Activated T-helper 1 cell treated with anti-CD3 and anti-CD28 coated beads, Interleukin-12 subunit alpha, Interleukin-12 subunit beta, Interleukin-2, Interleukin-4 antibody, amounts not matched to agents 30 ng/mL and 10 ng/mL and 1 ng/mL, durations not matched to agents 14 hours and 24 hours and 36 hours (primary cell): ENCODE measurements at regions not wholly inside any gene's neighbourhood (a gene's known extent, or its start where the extent isn't known, plus 50 kb on each side); places are given as distances from the start of the nearest gene placed in this dataset.

Source experiments
- DNase-seq: peaks from one replicate; pipeline ENCODE4 v3.0.0; 2021; ENCODE audit warnings: low spot score
- H3K27ac Mint-ChIP-seq: one replicate; pipeline ENCODE4 v1.8.0; 2021; ENCODE audit warnings: mild to moderate bottlenecking, mixed read lengths
- H3K27me3 Mint-ChIP-seq: one replicate; pipeline ENCODE4 v1.8.0; 2022; ENCODE audit warnings: mild to moderate bottlenecking, moderate library complexity, mixed read lengths; ENCODE audit not compliant: insufficient read depth
- H3K36me3 Mint-ChIP-seq: one replicate; pipeline ENCODE4 v1.8.0; 2021; ENCODE audit warnings: low read depth, mixed read lengths
- H3K4me1 Mint-ChIP-seq: one replicate; pipeline ENCODE4 v1.8.0; 2021; ENCODE audit warnings: low read depth, mixed read lengths
- H3K4me3 Mint-ChIP-seq: one replicate; pipeline ENCODE4 v1.8.0; 2021; ENCODE audit warnings: mild to moderate bottlenecking, moderate library complexity, mixed read lengths
- H3K9me3 Mint-ChIP-seq: one replicate; pipeline ENCODE4 v1.8.0; 2021; ENCODE audit warnings: mixed read lengths
- intact Hi-C: fragments of 100-400 bp; cut with micrococcal nuclease; formaldehyde crosslinking; loops from one replicate; pipeline ENCODE4 v1.15.1; 2024

DNA sequence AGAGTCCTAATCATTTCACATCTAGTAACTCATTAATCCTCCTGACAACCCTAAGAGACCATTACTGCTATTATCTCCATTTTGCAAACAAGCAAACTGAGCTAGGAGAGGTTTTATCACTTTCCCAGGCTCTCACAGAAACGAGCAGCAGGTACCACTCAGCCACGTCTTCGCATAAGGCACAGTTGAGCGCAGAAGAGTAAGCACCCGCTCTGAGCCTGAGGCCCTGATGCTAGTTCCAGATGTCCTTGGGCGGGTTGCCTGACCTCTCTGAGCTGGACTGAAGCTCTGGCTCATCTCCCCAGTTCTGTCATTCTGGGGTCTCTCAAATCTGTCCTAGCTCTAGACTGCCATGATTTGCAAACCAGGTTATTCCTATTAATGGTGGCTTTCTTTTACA lies 72.6 kb upstream of the FRMD4A start:
- no peaks in the 10 kb centered on the region for H3K9me3 Mint-ChIP-seq
- H3K27ac Mint-ChIP-seq, result no peak overlapping the region
- no peaks in the 10 kb centered on the region for H3K36me3 Mint-ChIP-seq
- intact Hi-C loops, result no loop called here
- H3K27me3 Mint-ChIP-seq, result peaks cover 26% of the 10 kb centered on the region
- H3K4me1 Mint-ChIP-seq, result no peaks in the 10 kb centered on the region
- DNase-seq, result no peak
- H3K4me3 Mint-ChIP-seq, result no peak overlapping the region

DNA sequence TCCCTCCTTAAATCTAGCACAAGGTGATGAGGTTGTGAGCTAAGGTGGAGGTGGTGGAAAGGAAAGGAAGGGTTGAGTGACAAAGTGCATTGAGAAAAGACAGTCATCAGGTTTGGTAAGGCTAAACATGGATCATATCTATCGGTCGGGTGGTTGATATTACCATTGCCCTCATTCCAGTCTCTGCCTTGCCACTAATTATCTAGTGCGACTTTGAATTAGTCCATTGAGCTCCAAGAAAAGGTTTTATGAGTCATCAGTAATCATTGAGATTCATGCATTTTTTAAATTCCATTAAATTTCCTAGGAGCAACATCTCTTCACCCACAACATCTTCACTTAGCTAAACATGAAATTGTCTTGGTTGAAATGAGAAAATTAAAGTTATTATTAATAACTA lies 68.9 kb upstream of the FRMD4A start:
- no peak for DNase-seq
- peaks cover 30% of the 10 kb centered on the region for H3K27me3 Mint-ChIP-seq
- no peak overlapping the region for H3K27ac Mint-ChIP-seq
- peaks cover 4% of the 10 kb centered on the region for H3K9me3 Mint-ChIP-seq
- H3K4me3 Mint-ChIP-seq, result no peak overlapping the region
- no peaks in the 10 kb centered on the region for H3K4me1 Mint-ChIP-seq
- intact Hi-C loops, result no loop called here
- no peaks in the 10 kb centered on the region for H3K36me3 Mint-ChIP-seq

DNA sequence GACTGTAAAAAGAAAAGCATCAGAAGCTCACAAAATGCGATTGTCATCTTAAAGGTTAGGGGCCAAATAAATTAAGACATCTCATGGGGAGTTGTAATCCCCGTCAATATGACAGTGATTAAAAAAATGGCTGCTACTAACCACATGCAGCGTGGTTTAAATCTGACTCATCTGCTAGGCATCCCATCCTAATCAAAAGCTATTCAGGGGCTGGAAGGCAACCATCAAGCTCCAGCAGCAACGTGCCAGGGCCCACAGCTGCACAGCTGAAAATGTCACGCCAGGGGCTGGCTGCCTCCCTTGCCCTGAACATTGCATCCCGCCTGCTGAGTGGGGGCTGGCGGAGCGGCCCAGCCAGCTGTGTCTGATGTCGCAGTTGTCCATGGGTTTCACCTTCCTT lies 66.3 kb upstream of the FRMD4A start:
- Mint-ChIP-seq H3K27me3 (peaks cover 32% of the 10 kb centered on the region), H3K27ac (no peak overlapping the region), H3K4me1 (no peaks in the 10 kb centered on the region), H3K9me3 (peaks cover 20% of the 10 kb centered on the region), H3K36me3 (no peaks in the 10 kb centered on the region), H3K4me3 (no peak overlapping the region)
- DNase-seq, result no peak
- intact Hi-C loops, result no loop called here

DNA sequence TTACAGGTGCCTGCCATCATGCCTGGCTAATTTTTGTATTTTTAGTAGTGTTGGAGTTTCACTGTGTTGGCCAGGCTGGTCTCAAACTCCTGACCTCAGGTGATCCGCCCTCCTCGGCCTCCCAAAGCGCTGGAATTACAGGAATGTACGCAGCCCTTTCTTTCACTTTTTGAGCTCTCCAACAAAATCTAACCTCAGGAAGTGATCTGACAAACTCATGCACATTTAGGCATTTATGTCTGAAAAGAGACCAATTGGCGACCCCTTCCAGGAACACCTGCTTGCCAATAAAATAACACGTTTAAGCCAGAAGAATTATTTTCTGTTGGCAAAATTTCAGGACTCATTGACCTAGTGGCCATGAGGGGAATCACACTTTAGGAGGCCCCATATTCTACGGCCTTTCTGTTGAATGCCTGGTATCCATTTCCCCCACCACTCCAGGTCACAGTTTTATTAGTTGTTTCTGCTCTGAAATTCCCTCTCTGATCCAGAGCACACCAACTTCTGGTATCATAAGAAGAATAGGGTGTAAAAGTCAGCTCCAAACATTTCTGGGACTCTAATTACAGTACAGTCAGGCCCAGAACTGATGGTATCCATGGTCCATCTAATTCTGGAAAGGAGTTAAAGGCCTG lies 65.8 kb upstream of the FRMD4A start:
- peaks cover 31% of the 10 kb centered on the region for H3K27me3 Mint-ChIP-seq
- H3K9me3 Mint-ChIP-seq, result peaks cover 20% of the 10 kb centered on the region
- H3K36me3 Mint-ChIP-seq, result no peaks in the 10 kb centered on the region
- no peaks in the 10 kb centered on the region for H3K4me1 Mint-ChIP-seq
- H3K27ac Mint-ChIP-seq, result no peak overlapping the region
- no peak for DNase-seq
- H3K4me3 Mint-ChIP-seq, result no peak overlapping the region
- intact Hi-C loops, result no loop called here

DNA sequence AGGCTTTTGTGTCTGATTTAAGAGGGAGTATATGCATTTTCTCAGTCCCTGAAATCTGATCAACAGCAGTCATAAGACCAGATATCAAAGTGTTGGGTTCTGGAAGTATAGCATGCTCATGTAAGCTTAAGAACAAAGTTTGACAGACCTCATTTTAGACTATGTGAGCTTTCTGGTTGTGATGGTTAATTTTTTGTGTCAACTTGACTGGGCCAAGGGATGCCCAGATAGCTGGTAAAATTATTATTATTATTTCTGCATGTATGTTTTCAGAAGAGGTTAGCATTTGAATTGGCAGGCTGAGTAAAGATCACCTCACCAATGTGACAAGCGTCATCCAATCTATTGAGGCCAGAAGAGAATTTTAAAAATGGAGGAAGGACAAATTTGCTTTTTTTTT lies 63.5 kb upstream of the FRMD4A start:
- H3K4me1 Mint-ChIP-seq, result peaks cover 20% of the 10 kb centered on the region
- no peak overlapping the region for H3K4me3 Mint-ChIP-seq
- intact Hi-C loops, result no loop called here
- H3K27me3 Mint-ChIP-seq, result peaks cover 30% of the 10 kb centered on the region
- H3K27ac Mint-ChIP-seq, result no peak overlapping the region
- no peaks in the 10 kb centered on the region for H3K36me3 Mint-ChIP-seq
- peaks cover 35% of the 10 kb centered on the region for H3K9me3 Mint-ChIP-seq
- DNase-seq, result no peak

DNA sequence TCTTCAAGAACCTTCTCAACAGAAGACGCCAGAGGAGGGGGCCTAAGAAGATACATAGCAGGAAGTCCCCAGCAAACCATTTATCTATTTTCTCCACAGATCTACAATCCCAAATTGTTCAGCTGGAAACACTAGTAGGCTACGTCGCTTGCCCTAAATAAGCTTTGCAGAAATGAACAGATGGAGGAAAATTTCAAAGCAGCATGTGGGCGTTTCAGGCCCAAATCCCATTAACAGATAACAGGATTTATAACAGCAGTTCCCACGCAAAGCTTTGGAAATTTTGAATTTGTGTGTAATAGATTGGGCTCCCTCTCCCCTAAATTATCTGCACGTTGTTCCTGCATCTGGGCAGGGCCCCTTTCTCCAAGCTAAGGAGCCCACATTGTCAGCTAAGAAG lies 60.6 kb upstream of the FRMD4A start:
- Mint-ChIP-seq H3K9me3 (peaks cover 42% of the 10 kb centered on the region), H3K4me3 (no peak overlapping the region), H3K27me3 (peaks cover 43% of the 10 kb centered on the region), H3K27ac (no peak overlapping the region), H3K36me3 (no peaks in the 10 kb centered on the region), H3K4me1 (peaks cover 21% of the 10 kb centered on the region)
- DNase-seq, result no peak
- intact Hi-C loops, result no loop called here

DNA sequence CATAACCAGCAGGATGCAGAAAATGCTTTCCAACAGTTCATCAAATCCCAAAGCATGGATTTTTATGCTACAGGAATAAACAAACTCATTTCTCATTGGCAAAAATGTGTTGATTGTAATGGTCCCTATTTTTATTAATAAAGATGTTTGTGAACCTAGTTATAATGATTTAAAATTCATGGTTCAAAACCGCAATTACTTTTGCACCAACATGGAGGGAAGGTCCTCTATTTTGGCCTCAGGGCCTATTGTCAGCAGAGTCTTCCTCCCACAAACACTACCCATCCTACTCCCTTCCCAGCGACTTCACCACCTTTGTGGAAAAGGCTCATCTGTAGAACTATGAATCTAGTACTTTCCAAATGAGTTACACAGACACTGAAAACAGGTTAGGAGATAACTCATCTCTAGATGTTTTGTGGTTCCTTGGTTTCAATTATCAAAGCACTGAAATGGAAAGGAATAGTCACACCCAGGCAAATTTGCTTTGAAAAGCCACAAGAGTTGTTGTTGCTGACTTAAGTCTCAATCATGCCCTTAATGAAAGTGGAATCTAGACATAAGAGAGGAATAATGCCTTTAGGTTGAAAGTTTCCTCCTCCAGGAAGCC lies 59.4 kb upstream of the FRMD4A start:
- Mint-ChIP-seq H3K4me3 (no peak overlapping the region), H3K27ac (peak overlapping the region; percentile 58), H3K4me1 (peaks cover 33% of the 10 kb centered on the region), H3K27me3 (peaks cover 43% of the 10 kb centered on the region), H3K36me3 (no peaks in the 10 kb centered on the region), H3K9me3 (peaks cover 38% of the 10 kb centered on the region)
- intact Hi-C loops, result loop anchor here (1.0 kb wide), 6 partner anchors 8 to 381 kb away; no protein-coding TSS in a partner anchor
- DNase-seq, result peak; percentile 14

DNA sequence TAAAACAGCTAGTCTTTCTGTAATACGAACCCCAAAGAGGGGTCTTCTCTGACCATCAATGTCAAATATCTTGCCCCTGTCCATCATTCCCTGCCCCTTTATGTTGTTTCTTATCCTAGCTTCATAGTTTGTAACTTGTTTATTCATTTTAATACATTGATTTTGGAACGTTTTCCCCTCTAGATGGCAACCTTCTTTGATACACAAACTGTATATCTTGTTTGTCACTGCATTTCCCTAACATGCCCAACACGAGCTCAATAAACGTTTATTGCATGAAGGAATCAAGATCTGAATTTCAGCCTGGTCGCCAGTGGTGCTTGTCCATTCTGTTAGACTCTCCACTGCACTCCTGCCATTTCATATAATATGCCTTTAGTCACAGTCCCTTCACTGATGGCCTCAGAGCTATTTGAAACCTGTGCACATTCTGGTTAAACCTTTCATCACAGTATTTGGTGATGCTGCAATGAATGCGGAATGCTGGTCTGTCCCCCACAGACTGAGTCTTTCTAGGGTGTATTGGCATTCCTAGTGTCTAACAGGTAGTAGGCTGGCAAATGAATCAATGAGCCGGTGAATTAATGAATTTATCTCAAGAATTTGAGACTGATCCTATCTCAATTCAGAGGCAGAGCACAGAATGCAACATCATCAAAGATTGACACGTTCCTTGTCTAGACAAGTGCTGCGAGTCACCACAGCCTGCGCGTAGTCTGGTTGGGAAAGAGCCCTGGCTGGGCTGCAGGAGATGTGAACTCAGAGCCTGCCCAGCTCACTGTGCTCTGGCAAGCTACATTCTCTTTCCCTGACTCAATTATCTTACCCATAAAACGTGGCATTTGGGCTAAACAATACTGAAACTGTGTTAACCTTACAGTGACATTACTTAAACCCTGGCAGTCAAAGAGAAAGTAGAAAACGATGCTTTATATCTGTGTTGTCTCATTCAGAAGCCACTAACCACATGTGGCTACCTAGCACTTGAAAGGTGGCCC lies 55.2 kb upstream of the FRMD4A start:
- intact Hi-C loops, result no loop called here
- peaks cover 44% of the 10 kb centered on the region for H3K4me1 Mint-ChIP-seq
- H3K27ac Mint-ChIP-seq, result no peak overlapping the region
- no peaks in the 10 kb centered on the region for H3K36me3 Mint-ChIP-seq
- H3K27me3 Mint-ChIP-seq, result peaks cover 34% of the 10 kb centered on the region
- no peak for DNase-seq
- no peak overlapping the region for H3K4me3 Mint-ChIP-seq
- H3K9me3 Mint-ChIP-seq, result peaks cover 21% of the 10 kb centered on the region

DNA sequence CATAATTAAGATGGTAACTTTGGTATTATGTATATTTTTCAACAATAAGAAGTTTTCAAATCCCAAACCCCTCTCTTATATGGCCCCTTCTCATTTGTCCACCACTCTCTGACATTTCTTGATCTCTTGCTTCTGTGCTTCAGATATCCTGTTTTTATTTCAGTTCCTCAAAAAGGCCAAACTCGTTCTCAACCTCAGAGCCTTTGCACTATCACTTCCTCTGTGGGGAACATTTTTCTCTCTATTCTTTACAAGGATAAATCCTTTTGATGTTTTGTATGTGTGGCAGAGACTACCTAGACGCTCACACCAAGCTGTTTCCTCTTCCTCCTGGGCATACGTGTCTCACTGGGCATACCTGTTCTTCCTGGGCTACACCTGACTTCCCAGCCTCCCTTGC lies 54.2 kb upstream of the FRMD4A start:
- intact Hi-C loops, result no loop called here
- Mint-ChIP-seq H3K27me3 (peaks cover 29% of the 10 kb centered on the region), H3K36me3 (no peaks in the 10 kb centered on the region), H3K9me3 (peaks cover 11% of the 10 kb centered on the region), H3K4me3 (no peak overlapping the region), H3K27ac (no peak overlapping the region), H3K4me1 (peaks cover 34% of the 10 kb centered on the region)
- DNase-seq, result no peak

DNA sequence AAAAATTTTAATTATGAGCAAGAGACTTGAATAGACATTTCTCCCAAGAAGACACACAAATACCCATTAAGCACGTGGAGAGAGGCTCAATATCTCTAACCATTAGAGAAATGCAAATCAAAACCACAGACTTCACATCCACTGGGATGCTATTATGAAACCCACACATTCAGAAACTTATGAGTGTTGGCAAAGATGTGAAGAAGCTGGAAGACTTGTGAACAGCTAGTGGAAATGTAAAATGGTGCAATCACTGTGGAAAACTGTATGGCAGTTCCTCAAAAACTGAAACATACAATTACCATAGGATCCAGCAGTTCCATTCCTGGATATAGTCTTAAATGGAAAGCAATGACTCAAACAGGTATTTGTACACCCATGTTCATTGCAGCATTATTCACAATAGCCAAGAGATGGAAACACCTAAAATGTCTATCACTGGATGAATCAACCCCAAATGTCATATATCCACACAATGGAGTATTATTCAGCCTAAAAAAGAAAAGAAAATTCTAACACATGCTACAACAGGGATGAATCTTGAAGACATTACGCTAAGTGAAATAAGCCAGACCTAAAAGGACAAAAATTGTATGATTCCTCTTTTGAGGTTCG lies 53.5 kb upstream of the FRMD4A start:
- Mint-ChIP-seq H3K4me1 (peaks cover 29% of the 10 kb centered on the region), H3K27me3 (peaks cover 27% of the 10 kb centered on the region), H3K36me3 (no peaks in the 10 kb centered on the region), H3K27ac (no peak overlapping the region), H3K9me3 (peaks cover 7% of the 10 kb centered on the region), H3K4me3 (no peak overlapping the region)
- intact Hi-C loops, result no loop called here
- DNase-seq, result no peak

DNA sequence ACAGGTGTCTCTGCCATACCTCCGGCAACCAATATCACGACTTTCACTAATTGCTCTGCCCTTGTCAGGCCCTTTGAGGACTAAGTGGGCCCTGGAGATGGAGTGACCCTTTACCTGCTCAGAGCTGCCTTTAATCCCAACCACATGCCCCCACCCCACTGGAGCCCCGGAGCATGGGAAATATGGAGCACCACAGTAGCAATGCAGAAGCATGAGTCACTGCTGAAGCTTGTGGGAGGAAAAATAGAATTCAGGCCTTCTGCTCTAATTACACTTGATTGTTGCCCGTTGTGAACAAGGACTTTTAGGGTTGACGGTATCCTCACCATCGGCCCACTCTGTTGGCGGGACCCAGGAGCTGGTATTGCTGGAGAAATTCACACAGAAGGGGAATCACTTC lies 52.5 kb upstream of the FRMD4A start:
- H3K27ac Mint-ChIP-seq, result no peak overlapping the region
- peaks cover 4% of the 10 kb centered on the region for H3K9me3 Mint-ChIP-seq
- H3K4me3 Mint-ChIP-seq, result no peak overlapping the region
- intact Hi-C loops, result no loop called here
- H3K4me1 Mint-ChIP-seq, result peaks cover 29% of the 10 kb centered on the region
- H3K36me3 Mint-ChIP-seq, result no peaks in the 10 kb centered on the region
- H3K27me3 Mint-ChIP-seq, result peaks cover 27% of the 10 kb centered on the region
- no peak for DNase-seq

DNA sequence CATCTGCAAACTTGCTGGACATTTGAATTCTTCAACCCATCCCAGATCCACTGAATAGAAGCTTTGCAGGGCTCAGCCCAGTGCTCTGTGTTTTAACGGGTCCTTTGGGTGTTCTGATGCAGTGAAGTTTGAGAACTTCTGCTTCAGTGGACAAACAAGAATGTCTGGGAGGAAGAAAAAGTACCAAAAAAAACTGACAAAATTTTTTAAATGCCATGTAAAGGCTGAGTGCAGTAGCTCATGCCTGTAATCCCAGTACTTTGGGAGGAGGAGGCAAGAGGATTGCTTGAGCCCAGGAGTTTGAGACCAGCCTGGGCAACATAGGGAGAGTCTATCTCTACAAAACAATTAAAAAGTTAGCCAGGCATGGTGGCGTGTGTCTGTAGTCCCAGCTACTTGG lies 51.8 kb upstream of the FRMD4A start:
- DNase-seq, result no peak
- Mint-ChIP-seq H3K27ac (no peak overlapping the region), H3K4me1 (peaks cover 29% of the 10 kb centered on the region), H3K4me3 (no peak overlapping the region), H3K27me3 (peaks cover 22% of the 10 kb centered on the region), H3K36me3 (no peaks in the 10 kb centered on the region), H3K9me3 (peaks cover 4% of the 10 kb centered on the region)
- intact Hi-C loops, result loop anchor here (1.0 kb wide), 1 partner anchor 8 kb away; no protein-coding TSS in a partner anchor
